HepG2 (cell line): ENCODE measurements at regions not wholly inside any gene's neighbourhood (a gene's known extent, or its start where the extent isn't known, plus 50 kb on each side); places are given as distances from the start of the nearest gene placed in this dataset.

Experiments
- AKAP8 ChIP-seq: sonication (generic); formaldehyde crosslinking; IDR thresholded peaks from 2 replicates; pipeline ENCODE4 v1.5.1; 2020; ENCODE audit warnings: mild to moderate bottlenecking, missing genetic modification reagents
- ARID5B ChIP-seq: IDR thresholded peaks from 2 replicates; pipeline ENCODE4 v1.4.0; 2020; ENCODE audit warnings: mild to moderate bottlenecking, missing genetic modification reagents
- ATF4 ChIP-seq, 2 experiments: fragments of 450-650 bp in 1 of 2; sonication (generic) in 1 of 2; formaldehyde crosslinking; IDR thresholded peaks; 2 replicates each; pipeline versions ENCODE4 v1.5.0 to v1.8.0; 2020 to 2022; ENCODE audit warnings: mild to moderate bottlenecking in 1 of 2, missing genetic modification reagents in 1 of 2
- FOXA3 ChIP-seq: IDR thresholded peaks from 2 replicates; pipeline ENCODE4 v1.6.1; 2016; ENCODE audit warnings: missing genetic modification reagents, missing compliant biosample characterization
- FOXK1 ChIP-seq: sonication (generic); formaldehyde crosslinking; IDR thresholded peaks from 2 replicates; pipeline ENCODE4 v1.4.0; 2020; ENCODE audit warnings: low read depth, missing genetic modification reagents, borderline replicate concordance
- HMG20B ChIP-seq: conservative IDR thresholded peaks from 2 replicates; pipeline ENCODE4 v1.6.1; 2016; ENCODE audit warnings: missing genetic modification reagents, missing compliant biosample characterization
- KLF16 ChIP-seq, 2 experiments: sonication (generic) in 1 of 2; formaldehyde crosslinking in 1 of 2; IDR thresholded peaks; 2 replicates each; pipeline versions ENCODE4 v1.6.1 to v1.8.0; 2016 to 2023; ENCODE audit warnings: missing genetic modification reagents in 2 of 2, missing compliant biosample characterization in 1 of 2
- MYPOP ChIP-seq: sonication (generic); formaldehyde crosslinking; IDR thresholded peaks from 2 replicates; pipeline ENCODE4 v1.8.1; 2023; ENCODE audit warnings: mild to moderate bottlenecking, moderate library complexity, missing genetic modification reagents
- PAXIP1 ChIP-seq: sonication (generic); formaldehyde crosslinking; conservative IDR thresholded peaks from 2 replicates; pipeline ENCODE4 v1.4.0; 2020; ENCODE audit warnings: mild to moderate bottlenecking, missing genetic modification reagents, moderate library complexity
- REST ChIP-seq, 2 experiments: IDR thresholded peaks; 2 replicates each; pipeline ENCODE4 v1.6.1; 2011 to 2012; ENCODE audit warnings: low read length in 2 of 2, borderline replicate concordance in 1 of 2, low read depth in 1 of 2, mild to moderate bottlenecking in 1 of 2, moderate library complexity in 1 of 2
- SRSF9 ChIP-seq: fragments of 200-400 bp; formaldehyde crosslinking; IDR thresholded peaks from 2 replicates; pipeline ENCODE4 v1.6.1; 2018; ENCODE audit warnings: borderline replicate concordance, mild to moderate bottlenecking, low read depth, low read length; ENCODE audit not compliant: insufficient read depth, poor library complexity, severe bottlenecking
- YY1 ChIP-seq: IDR thresholded peaks from 2 replicates; pipeline ENCODE4 v1.6.1; 2011; ENCODE audit warnings: low read length, low read depth, moderate library complexity, mild to moderate bottlenecking; ENCODE audit not compliant: insufficient read depth, insufficient replicate concordance
- ZNF460 ChIP-seq: sonication (generic); formaldehyde crosslinking; IDR thresholded peaks from 2 replicates; pipeline ENCODE4 v1.5.1; 2020; ENCODE audit warnings: missing genetic modification reagents, mild to moderate bottlenecking, borderline replicate concordance
- ZNF652 ChIP-seq: IDR thresholded peaks from 2 replicates; pipeline ENCODE4 v1.6.1; 2016; ENCODE audit warnings: low read depth, borderline replicate concordance
- ZNF790 ChIP-seq: sonication (generic); formaldehyde crosslinking; IDR thresholded peaks from 2 replicates; pipeline ENCODE4 v1.8.0; 2022; ENCODE audit warnings: missing genetic modification reagents, mild to moderate bottlenecking, borderline replicate concordance

- TF ChIP-seq HMG20B (CRISPR knock-in tag) (no peak), ZNF790 (no peak), FOXA3 (CRISPR knock-in tag) (peak; percentile 88), ZNF652 (CRISPR knock-in tag) (no peak), KLF16 (CRISPR knock-in tag; IDR thresholded peaks at IDR 0.05) (0 out of 4 replicates have a peak, but pooled peaks of 1 of the 2 experiments have one; percentile 27), ZNF460 (no peak), YY1 (no peak), PAXIP1 (CRISPR knock-in tag) (no peak), MYPOP (CRISPR knock-in tag) (peak; percentile 56; the same call in 1 of the 2 replicates), ARID5B (CRISPR knock-in tag) (peak; percentile 56), AKAP8 (no peak), ATF4 (CRISPR knock-in tag; IDR thresholded peaks at IDR 0.05) (peak in 1 of 2 experiments; percentile 93; a peak in 2 of 4 replicates), FOXK1 (CRISPR knock-in tag) (0 out of 2 replicates have a peak, but pooled peaks have one; percentile 15), REST (IDR thresholded peaks at IDR 0.05; ENCODE audit: borderline replicate concordance in 1 of 2, low read depth in 1 of 2, low read length in 2 of 2) (no peak), SRSF9 (no peak)
Measured at GRCh38 chr1:213552045-213552444, 435.7 kb upstream of the PROX1 start (continued).
